HepG2 (cell line): ENCODE measurements at regions not wholly inside any gene's neighbourhood (a gene's known extent, or its start where the extent isn't known, plus 50 kb on each side); places are given as distances from the start of the nearest gene placed in this dataset.

ENCODE experiments used
- ATAC-seq: fragments of 200-7000 bp; cut with Tn5 transposase; 3 replicates; pipeline ENCODE4 v1.9.1; 2020; ENCODE audit warnings: mild to moderate bottlenecking, moderate library complexity
- BruUV-seq: library from RNA; stranded (reverse); fragments of 400-500 nt; replicated peaks from 2 replicates; lab custom pipeline; 2021; lab: Mats Ljungman, UMichigan
- CTCF ChIA-PET: fragments of 300-600 bp; formaldehyde crosslinking; extraction: SDS; loops from one replicate; lab custom pipeline; 2021; ENCODE audit warnings: low total read pairs, inconsistent platforms, low intra/inter-chr PET ratio; lab: Yijun Ruan, JAX
- POLR2A ChIA-PET: fragments of 350-600 bp; sonication (Branson Sonifier 250); formaldehyde crosslinking; loops from one replicate; lab custom pipeline; 2020; ENCODE audit warnings: antibody characterized with exemption, inconsistent platforms; lab: Yijun Ruan, JAX
- DNase-seq: peaks from one replicate; pipeline ENCODE4 v3.0.0-alpha.2; 2015; ENCODE audit warnings: low spot score
- FAIRE-seq: peaks from 3 replicates; lab custom pipeline; 2011; peaks lifted over from hg19 to GRCh38; lab: Jason Lieb, UNC
- H2AFZ ChIP-seq: one replicate; pipeline ENCODE4 v1.6.1; 2011; ENCODE audit warnings: low read length, inconsistent platforms
- H3K27ac ChIP-seq: fragments of 300-600 bp; 3 replicates; pipeline ENCODE4 v1.8.0; 2011; ENCODE audit warnings: mixed run types, mild to moderate bottlenecking, mixed read lengths, low read length, inconsistent platforms; ENCODE audit not compliant: insufficient read depth; ENCODE audit errors: extremely low read length
- H3K27me3 ChIP-seq, 2 experiments: fragments of 200-600 bp in 1 of 2; 2 replicates in 1 of 2; 3 replicates in 1 of 2; pipeline versions ENCODE4 v1.6.0 to v1.8.0; 2011; ENCODE audit warnings: low read length in 2 of 2, mild to moderate bottlenecking in 2 of 2, moderate library complexity in 2 of 2, inconsistent platforms in 1 of 2; ENCODE audit not compliant: insufficient read depth in 2 of 2, control insufficient read depth in 1 of 2
- H3K36me3 ChIP-seq, 2 experiments: fragments of 200-600 bp in 1 of 2; replicated peaks in 1 of 2; 2 replicates in 1 of 2; 3 replicates in 1 of 2; pipeline versions ENCODE4 v1.5.1 to v1.8.0; 2011; ENCODE audit warnings: low read length in 2 of 2, inconsistent platforms in 1 of 2; ENCODE audit not compliant: insufficient read depth in 2 of 2, control insufficient read depth in 1 of 2
- H3K4me1 ChIP-seq: 2 replicates; pipeline ENCODE4 v1.5.1; 2012; ENCODE audit warnings: low read length, inconsistent platforms; ENCODE audit not compliant: insufficient read depth
- H3K4me2 ChIP-seq: 2 replicates; pipeline ENCODE4 v1.6.0; 2011; ENCODE audit warnings: low read depth, low read length, inconsistent platforms
- H3K4me3 ChIP-seq, 3 experiments: fragments of 200-600 bp in 1 of 3; sonication (generic), shearing (Covaris generic) in 1 of 3; replicated peaks in 1 of 3; 2 replicates each; pipeline ENCODE4 v1.5.1; 2011 to 2016; ENCODE audit warnings: low read length in 3 of 3, inconsistent platforms in 2 of 3, low read depth in 2 of 3, mild to moderate bottlenecking in 2 of 3, control low read depth in 1 of 3, mixed read lengths in 1 of 3; ENCODE audit not compliant: insufficient read depth in 1 of 3
- H3K79me2 ChIP-seq: one replicate; pipeline ENCODE4 v1.6.1; 2011; ENCODE audit warnings: low read length, inconsistent platforms; ENCODE audit not compliant: insufficient read depth
- H3K9ac ChIP-seq: 2 replicates; pipeline ENCODE4 v1.6.0; 2011; ENCODE audit warnings: mild to moderate bottlenecking, low read depth, low read length, inconsistent platforms; ENCODE audit not compliant: insufficient read depth
- H3K9me3 ChIP-seq: 2 replicates; pipeline ENCODE4 v1.5.1; 2012; ENCODE audit warnings: mild to moderate bottlenecking, low read length
- H4K20me1 ChIP-seq: 2 replicates; pipeline ENCODE4 v1.6.0; 2011; ENCODE audit warnings: inconsistent platforms, mild to moderate bottlenecking, low read length, moderate library complexity; ENCODE audit not compliant: insufficient read depth
- AKNA ChIP-seq: sonication (generic); formaldehyde crosslinking; IDR thresholded peaks from 2 replicates; pipeline ENCODE4 v1.4.0; 2020; ENCODE audit warnings: missing genetic modification reagents, borderline replicate concordance
- HMG20A ChIP-seq: IDR thresholded peaks from 2 replicates; pipeline ENCODE4 v1.6.1; 2016; ENCODE audit warnings: borderline replicate concordance
- ZNF205 ChIP-seq: IDR thresholded peaks from 2 replicates; pipeline ENCODE4 v1.6.1; 2018; ENCODE audit warnings: missing biosample characterization, missing genetic modification reagents
- ZSCAN12 ChIP-seq: sonication (generic); formaldehyde crosslinking; IDR thresholded peaks from 2 replicates; pipeline ENCODE4 v1.9.0; 2021; ENCODE audit warnings: mild to moderate bottlenecking, missing genetic modification reagents
- WGBS: methylation state at CpG from one replicate; pipeline ENCODE4 v1.1.6; 2017; ENCODE audit warnings: low lambda C conversion rate; 5-methylcytosine and 5-hydroxymethylcytosine counted together
- in situ Hi-C: cut with HindIII; loops from 2 replicates; pipeline ENCODE4 v1.10.0; 2017; ENCODE audit warnings: low pct_unique_long_range_greater_than_20kb; ENCODE audit not compliant: extremely low pct_ligation_motif_present
- intact Hi-C: fragments of 100-400 bp; cut with micrococcal nuclease; formaldehyde crosslinking; loops from one replicate; pipeline ENCODE4 v1.10.0; 2022; ENCODE audit not compliant: unreplicated experiment

GRCh38 chr12:31896514-31897039, 62.6 kb upstream of the RESF1 start:
- Histone ChIP-seq H3K36me3 (no peaks in the 10 kb centered on the region), H3K9me3 (no peaks in the 10 kb centered on the region)
- WGBS, result 39% methylated on average over 6 of the region's 6 CpGs
- no peak for ATAC-seq
- TF ChIP-seq ZNF205 (CRISPR knock-in tag), result no peak
- TF ChIP-seq HMG20A (CRISPR knock-in tag), result no peak
- no peak for TF ChIP-seq AKNA (CRISPR knock-in tag)
- no peak for TF ChIP-seq ZSCAN12 (CRISPR knock-in tag)
- TF ChIP-seq, all 625 proteins: peak for 0
- FAIRE-seq, result no peak
- no peak overlapping the region for H3K27ac ChIP-seq
- in situ Hi-C loops (no loop called here), intact Hi-C loops (no loop called here)
- no peak overlapping the region for H3K9ac ChIP-seq
- H3K4me3 ChIP-seq, result no peak overlapping the region
- H3K79me2 ChIP-seq, result no peaks in the 10 kb centered on the region
- ChIA-PET POLR2A (no interaction called here), CTCF (no interaction called here)
- no peaks in the 10 kb centered on the region; a peak in 1 of 5 replicates for H3K27me3 ChIP-seq
- BruUV-seq, result no TSS peak
- H3K4me1 ChIP-seq, result no peaks in the 10 kb centered on the region
- no peak overlapping the region for H2AFZ ChIP-seq
- DNase-seq, result no peak
- H4K20me1 ChIP-seq, result no peaks in the 10 kb centered on the region
- H3K4me2 ChIP-seq, result no peak overlapping the region
